GM19351 (cell line): ENCODE measurements at regions not wholly inside any gene's neighbourhood (a gene's known extent, or its start where the extent isn't known, plus 50 kb on each side); places are given as distances from the start of the nearest gene placed in this dataset.
A peak's percentile ranks its signal among the peaks of the same experiment; 100 is the strongest.
"Not testable (repeated sequence)": the region's sequence is repeated elsewhere in the genome, so short reads cannot be mapped to it uniquely, and the experiment has no call there.

Experiments
- ATAC-seq: cut with Tn5 transposase; IDR thresholded peaks from one replicate; pipeline ENCODE4 v1.9.1; 2021; ENCODE audit warnings: mild to moderate bottlenecking, moderate library complexity; ENCODE audit not compliant: unreplicated experiment

DNA sequence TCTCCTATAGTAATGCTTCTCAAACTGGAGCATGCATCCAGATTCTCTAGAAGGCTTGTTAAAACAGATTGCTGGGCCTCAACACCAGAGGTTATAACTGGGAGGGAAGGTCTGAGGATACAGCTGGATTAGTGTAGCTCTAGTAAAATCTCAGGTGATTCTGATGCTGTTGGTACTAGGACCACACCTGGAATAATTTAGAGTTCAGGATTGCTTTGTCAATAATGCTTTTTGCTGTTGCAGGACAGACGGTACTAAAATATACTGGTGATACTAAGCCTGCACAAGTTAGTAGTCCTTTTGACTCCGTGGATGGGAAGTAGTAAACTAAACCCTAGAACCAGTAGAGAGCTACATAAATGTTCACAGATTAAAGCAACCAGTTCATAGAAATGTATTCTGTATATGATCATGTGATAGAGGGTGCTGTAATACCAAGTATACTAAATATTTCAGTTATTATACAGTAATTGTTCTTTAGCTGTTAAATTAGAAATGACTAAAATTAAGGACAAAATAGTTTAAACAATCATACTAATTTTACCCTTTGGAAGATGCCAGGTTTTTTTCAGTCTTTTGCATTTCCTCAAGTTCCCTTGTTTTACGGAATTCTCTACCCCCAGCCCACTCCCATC, 258.2 kb upstream of the STARD13 start:
- no peak for ATAC-seq

DNA sequence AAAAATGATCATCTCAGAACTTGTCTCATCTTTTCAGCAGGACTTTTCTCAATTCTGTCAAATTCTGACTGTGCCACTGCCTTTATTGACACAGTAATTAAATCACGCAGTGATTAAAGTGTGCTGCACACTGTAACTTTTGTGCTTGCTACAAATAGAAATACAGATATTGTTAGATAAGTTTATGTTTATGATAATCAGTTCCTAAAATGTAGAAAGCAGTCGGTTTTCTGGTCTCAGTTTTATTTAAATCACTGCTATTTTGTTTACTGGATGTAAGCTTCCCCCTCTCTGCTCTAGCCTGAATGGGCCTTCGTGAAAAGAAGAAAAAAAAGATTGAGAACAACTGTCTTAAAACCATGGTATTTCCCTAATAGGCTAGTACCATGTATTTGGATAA, 258.8 kb upstream of the STARD13 start:
- ATAC-seq = no peak

DNA sequence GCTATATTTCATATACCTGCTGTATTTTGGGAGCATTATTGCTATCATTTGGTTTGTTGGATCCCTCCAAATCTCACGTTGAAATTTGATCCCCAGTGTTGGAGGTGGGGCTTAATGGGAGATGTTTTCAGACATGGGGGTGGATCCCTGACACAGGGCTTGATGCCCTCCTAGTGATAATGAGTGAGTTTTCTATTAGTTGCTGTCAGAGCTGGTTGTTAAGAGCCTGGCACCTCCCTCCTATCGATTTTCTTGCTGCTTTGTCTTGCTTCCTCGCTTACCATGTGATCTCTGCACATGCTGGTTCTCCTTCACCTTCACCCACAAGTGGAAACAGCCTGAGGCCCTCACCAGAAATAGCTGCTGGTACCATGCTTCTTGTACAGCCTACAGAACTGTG, 259.9 kb upstream of the STARD13 start:
- ATAC-seq = no peak

DNA sequence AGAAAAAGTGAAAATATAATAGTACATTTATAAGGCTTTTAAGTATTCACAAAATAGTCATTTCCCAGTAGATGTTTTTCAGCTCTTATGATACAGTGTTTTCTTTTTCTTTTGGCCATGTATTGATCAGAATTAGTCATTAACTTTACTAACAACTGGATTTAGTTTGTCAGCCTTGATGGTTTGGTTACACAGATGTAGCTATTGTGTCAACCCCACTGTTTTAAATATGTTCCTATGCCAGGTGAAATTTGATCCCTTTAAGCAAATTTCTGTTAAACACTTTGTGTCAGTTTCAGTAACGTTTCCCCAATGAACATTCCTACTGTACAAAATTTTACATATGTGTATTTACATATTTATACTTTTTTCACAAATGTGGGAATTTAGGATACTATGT, 261.5 kb upstream of the STARD13 start:
- ATAC-seq = no peak

DNA sequence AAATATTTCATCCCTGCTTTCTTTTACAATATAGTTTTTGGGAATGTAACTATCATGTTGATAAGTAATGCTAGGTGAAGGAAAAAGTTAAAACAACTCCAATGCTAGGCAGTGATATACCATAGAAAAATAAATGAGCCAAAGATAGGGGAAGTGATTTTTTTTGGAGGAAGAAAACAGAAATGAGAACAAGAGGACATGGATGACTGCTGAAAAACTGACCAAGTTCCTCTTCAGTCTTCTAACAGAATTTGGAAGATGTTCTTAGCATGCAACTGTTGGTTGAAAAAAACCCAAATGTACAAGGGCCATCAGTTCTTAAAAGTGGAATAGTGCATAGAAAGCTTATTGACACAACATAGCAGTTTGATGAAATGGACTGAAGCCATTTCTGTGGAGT, 262.5 kb upstream of the STARD13 start:
- no peak for ATAC-seq

DNA sequence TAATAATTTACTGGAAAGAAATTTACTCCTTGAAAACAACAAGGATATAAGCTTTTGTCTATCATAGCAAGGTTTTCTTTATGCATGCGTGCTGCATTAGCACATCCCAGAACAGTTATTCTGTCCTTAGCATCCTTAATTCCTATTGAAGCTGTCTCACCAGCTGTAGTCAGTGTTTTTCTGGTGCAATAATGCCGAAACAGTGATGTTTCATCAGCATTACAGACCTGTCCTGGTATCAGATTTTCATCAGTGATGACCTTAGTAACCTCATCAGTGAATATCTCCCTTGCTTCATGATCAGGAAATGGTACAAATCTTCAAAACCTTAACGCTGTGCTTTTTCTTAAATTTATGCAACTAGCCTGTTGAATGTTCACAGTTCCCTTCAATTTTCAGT, 264.7 kb upstream of the STARD13 start:
- ATAC-seq = no peak

DNA sequence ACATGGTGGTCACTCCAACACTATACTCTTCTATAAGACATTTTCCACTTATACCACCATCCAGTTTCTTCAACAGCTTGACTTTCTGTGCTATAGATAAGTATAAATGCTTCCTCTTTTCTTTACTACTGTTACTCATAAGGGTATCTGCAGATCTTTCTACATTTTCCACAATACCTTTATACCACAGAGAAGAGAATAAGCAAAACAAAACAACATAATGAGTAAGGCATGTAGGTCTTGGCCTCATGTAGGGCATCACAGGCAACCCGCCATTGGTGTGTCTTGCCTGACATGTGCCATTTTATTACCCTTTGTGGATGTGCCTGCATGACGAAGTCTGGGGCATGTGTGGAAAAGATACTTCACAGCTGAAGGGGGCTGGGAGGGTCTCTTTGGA, 265.3 kb upstream of the STARD13 start:
- peak; percentile 55 for ATAC-seq

DNA sequence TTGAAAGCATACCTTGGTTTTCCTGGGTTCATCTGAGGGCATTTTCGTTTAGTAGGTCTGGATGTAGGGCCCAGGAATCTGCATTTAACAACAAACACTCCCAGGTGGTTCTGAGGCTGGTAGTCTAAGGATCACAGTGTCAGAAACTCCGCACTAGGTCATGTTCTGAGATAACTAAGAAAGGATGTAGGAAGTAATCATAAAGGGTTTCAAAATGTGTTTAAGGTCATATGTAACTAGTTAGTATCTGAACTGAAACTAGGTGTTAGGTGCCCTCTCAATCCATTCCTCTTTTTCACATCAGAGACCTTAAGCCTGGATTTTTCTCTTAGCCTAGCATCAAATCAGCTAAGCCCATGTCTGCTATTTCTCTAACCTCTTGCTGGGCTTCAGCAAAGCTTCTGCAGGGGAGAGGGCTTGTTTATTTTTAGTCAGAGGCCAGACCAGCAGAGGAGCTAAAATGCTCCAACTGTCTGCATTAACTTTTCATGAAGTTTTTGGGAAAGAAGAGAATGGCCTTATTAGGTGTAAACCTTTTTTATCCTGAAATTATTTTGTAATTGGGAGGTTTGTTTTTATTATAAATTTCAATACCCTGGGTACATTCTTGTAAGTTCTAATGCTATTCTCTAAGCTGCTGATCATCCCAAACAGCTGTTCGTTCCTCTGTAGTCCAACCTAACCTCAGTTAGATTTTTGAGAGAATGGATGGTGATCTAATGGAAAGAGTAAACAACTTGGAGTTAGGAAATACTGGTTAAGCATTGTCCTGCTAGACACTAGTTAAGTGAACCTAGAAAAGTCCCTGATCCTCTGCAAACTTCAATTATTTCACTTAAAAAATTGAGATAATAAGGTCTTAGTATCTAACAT, 262.8 kb upstream of the RFC3 start:
- peak; percentile 82 for ATAC-seq

DNA sequence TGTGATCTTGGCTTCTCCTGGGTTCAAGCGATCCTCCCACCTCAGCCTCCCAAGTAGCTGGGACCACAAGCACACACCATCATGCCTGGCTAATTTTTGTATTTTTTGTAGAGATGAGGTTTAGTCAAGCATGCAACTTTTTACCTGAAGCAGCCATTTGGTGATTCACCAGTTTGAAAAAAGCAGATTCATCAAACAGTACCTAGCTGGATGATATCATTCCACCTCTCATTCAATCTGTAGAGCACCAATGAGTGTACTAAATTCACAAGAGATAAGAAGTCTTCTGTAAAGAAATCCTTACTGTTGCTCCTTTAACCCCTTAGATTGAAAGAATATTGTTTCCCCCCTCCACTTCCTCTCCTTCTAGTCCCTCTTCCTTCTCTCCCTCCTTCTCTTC, 261.1 kb upstream of the RFC3 start:
- no peak for ATAC-seq

DNA sequence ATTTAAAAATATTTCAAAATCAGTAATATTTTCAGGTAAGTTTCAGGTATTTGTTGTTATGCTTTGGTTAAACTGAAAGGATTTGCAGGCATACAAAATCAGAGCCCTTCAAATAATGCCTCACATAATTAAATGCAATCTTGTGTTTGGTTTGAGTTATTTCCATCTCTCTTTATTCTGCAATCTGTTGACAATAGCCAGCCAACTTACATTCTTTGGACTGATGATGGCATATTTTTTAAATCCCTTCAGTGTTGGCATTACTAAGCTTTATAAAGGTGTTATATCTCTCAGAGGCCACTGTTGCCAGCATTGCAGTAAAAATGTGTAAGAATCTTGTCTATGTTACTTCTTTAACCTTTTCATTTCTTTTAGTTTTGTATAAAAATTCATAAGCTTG, 257.2 kb upstream of the RFC3 start:
- no peak for ATAC-seq

DNA sequence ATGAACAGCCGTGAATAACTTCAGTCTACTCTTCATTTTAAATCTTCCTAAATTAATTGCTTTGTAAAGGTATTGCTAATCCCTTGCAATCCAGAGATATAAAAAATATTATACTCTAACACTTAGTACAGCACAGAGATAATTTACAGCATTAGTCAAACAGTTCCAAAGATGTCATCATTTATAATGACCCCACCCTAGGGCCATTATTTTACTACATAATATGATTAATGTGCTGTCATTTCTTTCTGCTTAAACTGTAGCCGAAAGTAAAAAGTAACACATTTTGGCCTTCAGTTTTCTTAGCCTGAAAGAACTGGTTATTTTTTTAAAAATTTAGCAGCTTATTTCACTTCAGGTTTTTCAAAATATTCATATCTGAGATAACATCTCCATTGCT, 256.3 kb upstream of the RFC3 start:
- no peak for ATAC-seq

DNA sequence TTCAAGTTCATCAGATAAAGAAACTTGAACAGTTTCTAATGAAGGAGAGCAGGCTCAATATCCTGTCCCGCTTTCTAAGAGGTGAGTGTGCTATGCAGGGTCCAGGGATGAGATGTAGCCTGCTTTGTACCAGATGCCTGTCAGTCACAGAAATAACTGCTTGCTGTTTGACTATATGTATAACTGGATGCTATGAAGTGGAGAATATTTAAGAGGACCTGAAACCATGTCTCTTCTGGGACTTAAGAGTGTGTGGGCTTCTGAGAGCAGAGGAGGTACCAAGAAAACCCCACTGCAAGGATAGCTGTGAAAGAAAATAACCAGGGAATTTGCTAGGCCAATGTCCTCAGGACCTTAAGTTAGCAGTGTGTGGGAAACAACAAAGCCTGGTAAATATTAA, 246.3 kb upstream of the RFC3 start:
- ATAC-seq = peak; percentile 92

DNA sequence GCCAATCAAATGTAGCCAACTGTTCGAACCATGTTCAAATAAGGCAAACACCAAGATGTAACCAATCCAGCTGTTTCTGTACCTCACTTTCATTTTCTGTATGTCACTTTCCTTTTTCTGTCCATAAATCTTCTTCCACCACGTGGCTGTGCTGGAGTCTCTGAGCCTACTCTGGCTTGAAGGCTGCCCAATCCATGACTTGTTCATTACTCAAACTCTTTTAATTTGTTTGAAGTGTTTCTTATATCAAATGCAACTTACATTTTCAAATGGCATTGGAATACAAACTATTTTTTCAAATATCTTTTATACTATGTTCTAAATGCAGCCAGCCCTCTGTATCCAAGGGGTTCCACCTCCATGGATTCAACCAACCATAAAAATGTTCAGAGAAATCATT, 245.6 kb upstream of the RFC3 start:
- not testable (repeated sequence) for ATAC-seq

DNA sequence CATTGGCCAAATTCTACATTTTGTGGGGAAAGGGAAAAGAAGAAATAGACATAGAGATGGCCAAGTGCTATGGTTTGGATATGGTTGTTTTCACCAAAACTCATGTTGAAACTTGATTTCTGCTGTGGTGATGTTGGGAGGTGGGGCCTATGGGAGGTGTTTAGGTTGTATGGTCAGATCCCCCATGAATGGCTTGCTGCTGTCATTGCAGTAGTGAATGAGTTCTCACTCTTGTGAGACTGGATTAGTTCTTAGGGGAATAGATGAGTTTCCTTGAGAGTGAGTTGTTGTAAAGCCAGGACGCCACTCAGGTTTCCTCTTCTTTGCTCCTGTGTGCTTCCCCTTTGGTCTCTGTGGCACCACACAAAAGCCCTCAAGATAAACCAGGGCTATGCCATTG, 242.6 kb upstream of the RFC3 start:
- no peak for ATAC-seq

DNA sequence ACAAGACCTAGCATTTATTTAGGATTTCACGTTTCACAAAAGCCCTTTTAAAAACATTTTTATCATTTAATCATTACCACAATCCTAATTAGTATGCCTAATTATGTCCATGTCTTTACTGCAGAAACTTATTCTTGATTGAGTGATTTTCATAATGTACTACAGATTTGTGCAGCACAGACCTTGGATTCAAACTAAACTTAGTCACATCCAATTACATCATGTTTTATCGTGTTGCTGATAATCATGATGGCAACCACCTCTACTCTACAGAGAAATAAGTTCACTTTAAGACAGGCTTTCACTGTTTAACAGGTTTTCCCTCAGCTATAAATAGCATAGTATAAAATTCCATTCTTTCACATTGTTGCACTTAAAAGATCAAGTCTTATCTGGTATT, 240.9 kb upstream of the RFC3 start:
- ATAC-seq = no peak

DNA sequence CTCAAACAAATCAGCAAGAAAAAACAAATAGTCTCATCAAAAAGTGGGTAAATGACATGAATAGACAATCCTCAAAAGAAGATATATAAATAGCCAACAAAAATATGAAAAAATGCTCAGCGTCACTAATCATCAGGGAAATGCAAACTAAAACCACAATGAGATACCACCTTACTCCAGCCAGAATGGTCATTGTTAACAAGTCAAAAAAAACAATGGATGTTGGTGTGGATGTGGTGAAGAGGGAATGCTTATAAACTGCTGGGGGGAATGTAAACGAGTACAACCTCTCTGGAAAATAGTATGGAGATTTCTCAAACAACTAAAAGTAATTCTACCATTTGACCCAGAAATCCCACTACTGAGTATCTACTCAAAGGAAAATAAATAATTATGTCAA, 239.2 kb upstream of the RFC3 start:
- no peak for ATAC-seq

DNA sequence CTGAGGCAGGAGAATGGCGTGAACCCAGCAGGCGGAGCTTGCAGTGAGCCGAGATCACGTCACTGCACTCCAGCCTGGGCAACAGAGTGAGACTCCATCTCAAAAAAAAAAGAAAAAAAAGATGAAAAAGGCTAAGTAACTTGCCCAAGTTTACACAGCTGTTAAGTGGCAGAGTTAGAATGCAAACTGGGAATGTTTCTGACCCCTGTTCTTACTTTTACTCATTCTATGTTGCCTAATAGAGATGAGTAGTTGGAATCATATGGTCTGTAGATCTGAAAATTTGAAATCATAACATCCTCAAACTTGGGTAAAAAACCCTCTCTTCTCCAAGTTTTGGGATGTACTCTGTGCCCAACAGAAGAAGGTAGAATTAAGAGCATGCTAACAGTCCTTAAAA, 235.8 kb upstream of the RFC3 start:
- ATAC-seq = no peak

DNA sequence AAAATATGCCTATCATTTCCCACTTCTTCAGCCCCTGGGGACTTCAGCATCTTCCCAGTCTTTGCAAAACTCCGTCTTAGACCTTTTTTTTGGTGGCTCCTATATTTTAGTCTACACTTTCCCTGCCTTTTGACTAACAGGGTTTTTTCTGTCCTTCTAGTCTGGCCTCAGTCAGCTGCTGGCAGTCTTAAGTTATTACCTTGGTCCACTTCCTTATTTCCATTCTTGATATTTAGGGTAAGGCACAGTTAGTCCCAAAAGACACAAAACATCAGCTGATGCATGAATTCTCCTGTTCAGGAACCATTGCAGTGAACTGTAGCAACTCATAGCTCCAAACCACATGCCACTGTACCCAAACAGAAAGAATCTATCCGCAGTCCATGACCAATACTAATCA, 234.6 kb upstream of the RFC3 start:
- ATAC-seq = no peak

DNA sequence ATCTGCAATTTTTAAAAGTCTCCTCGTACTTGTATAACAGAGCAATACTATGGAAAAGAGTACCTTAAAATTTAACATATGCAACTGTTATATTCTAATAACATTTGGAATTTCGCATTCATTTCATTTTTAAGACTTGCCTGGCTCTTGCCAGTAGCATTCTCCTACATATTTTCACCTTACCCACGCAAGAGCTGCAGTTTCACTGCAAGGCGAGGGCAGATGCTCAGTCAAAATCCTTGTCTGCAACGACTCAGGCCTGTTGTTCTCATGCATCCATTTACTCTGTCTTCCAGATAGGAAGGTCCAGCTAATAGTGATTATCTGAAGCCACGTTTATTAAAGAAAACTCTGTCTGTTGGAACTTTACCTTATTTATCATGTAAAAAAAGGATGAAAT, 227.0 kb upstream of the RFC3 start:
- no peak for ATAC-seq

DNA sequence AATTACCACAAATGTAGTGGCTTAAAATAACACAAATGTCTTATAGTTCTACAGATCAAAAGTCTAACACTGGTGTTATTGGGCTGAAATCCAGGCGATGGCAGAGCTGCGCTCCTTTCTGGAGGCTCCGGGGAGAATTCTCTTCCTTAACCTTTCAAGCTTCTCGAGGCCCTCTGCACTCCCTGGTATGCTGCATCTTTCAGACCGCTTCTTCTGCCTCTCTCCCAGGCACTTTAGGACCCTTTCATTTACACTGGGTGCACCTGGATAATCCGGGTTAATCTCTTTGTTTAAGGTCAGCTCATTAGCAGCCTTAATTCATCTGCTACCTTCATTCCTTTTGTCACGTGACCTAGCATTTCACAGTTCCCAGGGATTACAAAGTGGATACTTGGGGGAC, 211.3 kb upstream of the RFC3 start:
- ATAC-seq = no peak

DNA sequence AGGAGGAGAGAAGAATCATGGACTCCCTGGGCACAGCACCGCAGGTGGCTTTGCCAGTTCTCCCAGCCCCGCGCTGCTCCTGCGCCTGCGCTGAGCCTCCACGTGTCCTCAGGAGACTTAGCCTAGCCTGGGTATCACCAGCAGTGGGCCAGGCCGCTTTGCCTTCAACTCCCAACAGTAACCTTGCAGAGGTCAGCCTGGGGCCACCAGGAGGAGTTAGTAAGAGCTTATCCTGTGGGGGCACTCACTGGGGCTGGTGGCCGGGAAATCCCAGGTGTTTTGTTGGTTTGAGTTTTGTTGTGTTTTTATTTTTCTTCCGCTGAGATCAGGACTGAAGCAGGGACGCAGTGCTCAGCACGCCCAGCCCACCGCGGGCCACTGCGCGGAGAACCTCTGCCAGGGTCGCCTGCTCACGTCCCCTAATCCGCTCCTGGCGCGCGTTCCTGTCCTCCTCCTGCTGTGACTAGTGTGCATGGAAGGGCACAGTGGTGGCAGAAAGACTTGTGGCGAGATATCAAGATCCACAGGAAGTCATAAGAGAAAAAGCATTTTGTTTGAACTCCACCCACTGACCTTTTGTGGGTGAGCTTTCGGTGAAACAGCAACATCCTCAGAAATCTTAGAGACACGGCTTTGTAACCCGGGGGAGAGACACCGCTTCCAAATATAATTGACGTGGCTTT, 207.4 kb upstream of the RFC3 start:
- no peak for ATAC-seq
